PC-9 (cell line): ENCODE measurements at regions not wholly inside any gene's neighbourhood (a gene's known extent, or its start where the extent isn't known, plus 50 kb on each side); places are given as distances from the start of the nearest gene placed in this dataset.

Experiments used
- BruUV-seq: library from RNA; stranded (reverse); fragments of 400-500 nt; replicated peaks from 2 replicates; lab custom pipeline; 2021; lab: Mats Ljungman, UMichigan
- CTCF ChIA-PET: fragments of 300-600 bp; sonication (Branson Sonifier 250); formaldehyde crosslinking; loops from one replicate; lab custom pipeline; 2022; ENCODE audit warnings: antibody characterized with exemption; lab: Charles Lee
- POLR2A ChIA-PET: fragments of 300-600 bp; sonication (Branson Sonifier 250); formaldehyde crosslinking; loops from one replicate; lab custom pipeline; 2022; ENCODE audit warnings: antibody characterized with exemption; ENCODE audit not compliant: unreplicated experiment; lab: Charles Lee
- DNase-seq, 2 experiments: peaks; one replicate each; pipeline versions ENCODE4 v3.0.0 to v3.0.0-alpha.2; 2015 to 2022; ENCODE audit warnings: mixed read lengths in 1 of 2
- H2AFZ ChIP-seq: fragments of 200-600 bp; sonication (generic); 2 replicates; pipeline ENCODE4 v1.8.1; 2017; ENCODE audit warnings: antibody characterized with exemption
- H3F3A ChIP-seq: fragments of 200-600 bp; sonication (generic); 2 replicates; pipeline ENCODE4 v1.8.1; 2017; ENCODE audit warnings: antibody characterized with exemption, mild to moderate bottlenecking, low read depth; ENCODE audit not compliant: insufficient read depth
- H3K27ac ChIP-seq: fragments of 200-600 bp; sonication (generic); 2 replicates; pipeline ENCODE4 v1.6.1; 2016; ENCODE audit warnings: mixed run types
- H3K27me3 ChIP-seq: fragments of 200-600 bp; sonication (generic); 2 replicates; pipeline ENCODE4 v1.6.1; 2016; ENCODE audit warnings: low read depth, mixed run types; ENCODE audit not compliant: insufficient read depth
- H3K36me3 ChIP-seq: fragments of 200-600 bp; sonication (generic); 2 replicates; pipeline ENCODE4 v1.6.1; 2016; ENCODE audit warnings: low read depth, mixed run types
- H3K4me1 ChIP-seq: fragments of 200-600 bp; sonication (generic); replicated peaks from 2 replicates; pipeline ENCODE4 v1.6.1; 2016; ENCODE audit warnings: mixed run types; ENCODE audit not compliant: insufficient read depth
- H3K4me2 ChIP-seq: fragments of 200-600 bp; sonication (generic); 2 replicates; pipeline ENCODE4 v1.6.1; 2017; ENCODE audit warnings: mixed run types
- H3K4me3 ChIP-seq: fragments of 200-600 bp; sonication (generic); 2 replicates; pipeline ENCODE4 v1.6.1; 2016; ENCODE audit warnings: mixed run types
- H3K79me2 ChIP-seq: fragments of 200-600 bp; sonication (generic); 2 replicates; pipeline ENCODE4 v1.6.1; 2017; ENCODE audit warnings: low read depth, mixed run types
- H3K9me2 ChIP-seq: fragments of 200-600 bp; sonication (generic); 2 replicates; pipeline ENCODE4 v1.8.1; 2017; ENCODE audit warnings: mild to moderate bottlenecking; ENCODE audit not compliant: insufficient read depth
- H3K9me3 ChIP-seq: fragments of 200-600 bp; sonication (generic); 2 replicates; pipeline ENCODE4 v1.8.1; 2016; ENCODE audit warnings: low read depth; ENCODE audit not compliant: insufficient read depth
- H4K20me1 ChIP-seq: fragments of 200-600 bp; sonication (generic); 2 replicates; pipeline ENCODE4 v1.8.1; 2017; ENCODE audit not compliant: insufficient read depth
- EZH2 ChIP-seq: fragments of 200-600 bp; sonication (generic); IDR thresholded peaks from 2 replicates; pipeline ENCODE4 v1.8.0; 2017; ENCODE audit warnings: antibody characterized with exemption, low read depth
- intact Hi-C: fragments of 100-400 bp; cut with micrococcal nuclease; formaldehyde crosslinking; loops from one replicate; pipeline ENCODE4 v1.10.0; 2022; ENCODE audit not compliant: unreplicated experiment
- TF ChIP-seq, protein P1 (sequence below): fragments of 200-600 bp; sonication (generic); conservative IDR thresholded peaks from 2 replicates; pipeline ENCODE4 v1.6.1; 2017; ENCODE audit warnings: mixed run types, antibody characterized with exemption, mild to moderate bottlenecking, moderate library complexity

DNA sequence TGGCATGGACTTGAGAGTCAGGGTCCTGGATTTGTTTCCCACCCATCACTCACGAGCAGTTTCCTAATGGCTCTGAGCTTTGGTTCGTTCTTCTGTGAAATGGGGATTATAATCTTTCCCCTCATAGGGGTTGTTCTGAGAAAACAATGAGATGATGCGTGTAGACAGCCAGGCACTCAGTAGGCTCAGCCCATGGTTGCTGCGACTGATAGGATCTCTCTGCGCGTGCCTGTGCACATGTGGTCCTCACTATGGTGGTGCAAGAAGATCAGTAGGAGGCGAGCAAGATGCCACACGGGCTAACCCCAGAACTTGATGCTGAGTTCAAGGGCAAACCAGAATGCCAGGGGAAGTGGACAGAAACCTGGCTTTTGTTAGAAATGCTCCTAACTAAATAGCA lies 153.5 kb upstream of the KCNG1 start:
- peaks cover 85% of the 10 kb centered on the region for H3K27me3 ChIP-seq
- POLR2A ChIA-PET, result no interaction called here
- no peak overlapping the region for H3K27ac ChIP-seq
- no peak overlapping the region for H3K4me2 ChIP-seq
- no peak for DNase-seq
- BruUV-seq, result no TSS peak
- no peak overlapping the region for H2AFZ ChIP-seq
- no peaks in the 10 kb centered on the region for H3K36me3 ChIP-seq
- no peaks in the 10 kb centered on the region for H3K9me3 ChIP-seq
- TF ChIP-seq, protein P1, sequence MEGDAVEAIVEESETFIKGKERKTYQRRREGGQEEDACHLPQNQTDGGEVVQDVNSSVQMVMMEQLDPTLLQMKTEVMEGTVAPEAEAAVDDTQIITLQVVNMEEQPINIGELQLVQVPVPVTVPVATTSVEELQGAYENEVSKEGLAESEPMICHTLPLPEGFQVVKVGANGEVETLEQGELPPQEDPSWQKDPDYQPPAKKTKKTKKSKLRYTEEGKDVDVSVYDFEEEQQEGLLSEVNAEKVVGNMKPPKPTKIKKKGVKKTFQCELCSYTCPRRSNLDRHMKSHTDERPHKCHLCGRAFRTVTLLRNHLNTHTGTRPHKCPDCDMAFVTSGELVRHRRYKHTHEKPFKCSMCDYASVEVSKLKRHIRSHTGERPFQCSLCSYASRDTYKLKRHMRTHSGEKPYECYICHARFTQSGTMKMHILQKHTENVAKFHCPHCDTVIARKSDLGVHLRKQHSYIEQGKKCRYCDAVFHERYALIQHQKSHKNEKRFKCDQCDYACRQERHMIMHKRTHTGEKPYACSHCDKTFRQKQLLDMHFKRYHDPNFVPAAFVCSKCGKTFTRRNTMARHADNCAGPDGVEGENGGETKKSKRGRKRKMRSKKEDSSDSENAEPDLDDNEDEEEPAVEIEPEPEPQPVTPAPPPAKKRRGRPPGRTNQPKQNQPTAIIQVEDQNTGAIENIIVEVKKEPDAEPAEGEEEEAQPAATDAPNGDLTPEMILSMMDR, result no peak
- TF ChIP-seq EZH2, result no peak
- intact Hi-C loops, result no loop called here
- CTCF ChIA-PET, result no interaction called here
- H3K9me2 ChIP-seq, result no peaks in the 10 kb centered on the region; the same call in 1 of the 2 replicates
- no peak overlapping the region for H3K4me3 ChIP-seq
- no peaks in the 10 kb centered on the region for H3F3A ChIP-seq
- H3K79me2 ChIP-seq, result no peaks in the 10 kb centered on the region
- no peaks in the 10 kb centered on the region for H4K20me1 ChIP-seq
- H3K4me1 ChIP-seq, result no peaks in the 10 kb centered on the region

DNA sequence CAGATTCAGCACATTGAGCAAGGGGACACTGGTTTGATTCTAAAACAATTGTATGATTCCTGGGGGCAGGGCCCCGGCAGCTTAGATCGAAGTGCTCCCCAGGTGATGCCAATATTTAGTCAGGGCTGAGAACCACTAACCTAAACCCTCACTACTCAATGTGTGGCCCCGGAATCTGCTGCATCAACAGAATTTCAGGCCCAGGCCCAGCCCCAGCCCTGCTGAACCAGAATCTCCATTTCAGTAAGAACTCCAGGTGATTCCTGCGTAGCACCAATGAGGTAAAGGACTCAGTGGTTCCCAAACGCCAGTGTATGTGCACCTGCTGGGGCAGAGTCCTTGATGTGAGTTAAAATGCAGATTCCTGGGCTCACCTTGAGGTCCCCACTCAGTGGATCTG lies 152.8 kb upstream of the KCNG1 start:
- Histone ChIP-seq H3K9me3 (no peaks in the 10 kb centered on the region), H3K9me2 (no peaks in the 10 kb centered on the region; the same call in 1 of the 2 replicates), H3K27me3 (peaks cover 84% of the 10 kb centered on the region), H3K36me3 (no peaks in the 10 kb centered on the region), H3K4me2 (no peak overlapping the region), H4K20me1 (no peaks in the 10 kb centered on the region), H3F3A (no peaks in the 10 kb centered on the region), H3K27ac (no peak overlapping the region), H3K79me2 (no peaks in the 10 kb centered on the region), H3K4me3 (no peak overlapping the region), H2AFZ (no peak overlapping the region), H3K4me1 (no peaks in the 10 kb centered on the region)
- intact Hi-C loops, result no loop called here
- TF ChIP-seq, protein P1, result no peak
- no peak for TF ChIP-seq EZH2
- CTCF ChIA-PET, result no interaction called here
- POLR2A ChIA-PET, result no interaction called here
- no TSS peak for BruUV-seq
- no peak for DNase-seq

DNA sequence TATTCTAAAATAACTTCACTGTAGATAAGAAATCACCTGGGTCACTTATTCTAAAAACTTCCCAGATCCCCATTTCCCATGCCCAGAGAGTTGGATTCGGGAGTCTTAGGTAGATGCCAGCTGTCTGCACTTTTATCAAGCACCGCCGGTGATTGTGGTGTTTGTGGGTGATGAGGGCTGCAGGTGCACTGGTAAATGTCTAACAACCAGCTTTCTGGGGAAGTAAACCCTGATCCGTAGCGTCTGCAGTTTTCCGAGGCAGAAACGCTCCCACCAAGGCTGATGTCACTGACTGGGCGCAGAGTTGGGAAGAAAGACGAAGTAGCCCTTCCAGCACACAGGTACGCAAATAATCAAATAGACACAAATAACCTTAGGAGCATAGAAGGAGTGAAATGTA lies 152.2 kb upstream of the KCNG1 start:
- Histone ChIP-seq H3F3A (no peaks in the 10 kb centered on the region), H3K4me3 (no peak overlapping the region), H3K27ac (no peak overlapping the region), H2AFZ (no peak overlapping the region), H3K79me2 (no peaks in the 10 kb centered on the region), H3K4me2 (no peak overlapping the region), H3K27me3 (peaks cover 84% of the 10 kb centered on the region), H3K9me3 (no peaks in the 10 kb centered on the region), H3K4me1 (no peaks in the 10 kb centered on the region), H4K20me1 (no peaks in the 10 kb centered on the region), H3K9me2 (no peaks in the 10 kb centered on the region), H3K36me3 (no peaks in the 10 kb centered on the region)
- TF ChIP-seq EZH2, result no peak
- TF ChIP-seq, protein P1, result no peak
- no TSS peak for BruUV-seq
- intact Hi-C loops, result no loop called here
- no peak for DNase-seq
- POLR2A ChIA-PET, result no interaction called here
- CTCF ChIA-PET, result no interaction called here
